ENCODE measurements at regions not wholly inside any gene's neighbourhood (a gene's known extent, or its start where the extent isn't known, plus 50 kb on each side); places are given as distances from the start of the nearest gene placed in this dataset.

GRCh38 chr18:55821219-55821618 lies 233.2 kb upstream of the TCF4 start:
- no peak overlapping the region for H3K4me3 ChIP-seq (ENCODE audit: low read depth in 2 of 2, low read length in 2 of 2)
- no TSS peak for BruUV-seq (replicated peaks)
- H3K9me3 ChIP-seq (ENCODE audit: control insufficient read depth, insufficient read depth, low read depth, low read length): no peaks in the 10 kb centered on the region
- DNase-seq (ENCODE audit: low read depth, low spot score): no peak
- no peaks in the 10 kb centered on the region for H3K27me3 ChIP-seq (ENCODE audit: control insufficient read depth, insufficient read depth, low read length)
- no peaks in the 10 kb centered on the region for H3K36me3 ChIP-seq (ENCODE audit: control insufficient read depth, insufficient read depth, low read length)
- ATAC-seq: no peak
- intact Hi-C loops (cut with micrococcal nuclease; ENCODE audit: unreplicated experiment) (no loop called here), in situ Hi-C loops (cut with HindIII; ENCODE audit: low pct_unique_long_range_greater_than_20kb, low sequenced_read_pairs) (no loop called here)
- H3K4me1 ChIP-seq (ENCODE audit: control insufficient read depth, insufficient read depth, low read length): no peaks in the 10 kb centered on the region
- POLR2A ChIA-PET: no interaction called here
- H3K27ac ChIP-seq (ENCODE audit: low read length): no peak overlapping the region
- TF ChIP-seq TCF7L2 (IDR thresholded peaks at IDR 0.05; ENCODE audit: low read depth, low read length): no peak
- TF ChIP-seq REST (IDR thresholded peaks at IDR 0.05; ENCODE audit: insufficient read depth in 1 of 2, low read depth in 2 of 2, low read length in 1 of 2): no peak
- TF ChIP-seq CTCF (IDR thresholded peaks at IDR 0.05): no peak
- no peak for TF ChIP-seq SIN3A (IDR thresholded peaks at IDR 0.05; ENCODE audit: borderline replicate concordance, insufficient read depth, low read depth, low read length)
- CTCF ChIA-PET: no interaction called here

- Histone ChIP-seq H3K4me3 (ENCODE audit: low read depth in 2 of 2, low read length in 2 of 2) (no peak overlapping the region), H3K9me3 (ENCODE audit: control insufficient read depth, insufficient read depth, low read depth, low read length) (no peaks in the 10 kb centered on the region), H3K4me1 (ENCODE audit: control insufficient read depth, insufficient read depth, low read length) (no peaks in the 10 kb centered on the region), H3K36me3 (ENCODE audit: control insufficient read depth, insufficient read depth, low read length) (no peaks in the 10 kb centered on the region), H3K27me3 (ENCODE audit: control insufficient read depth, insufficient read depth, low read length) (no peaks in the 10 kb centered on the region), H3K27ac (ENCODE audit: low read length) (no peak overlapping the region)
- TF ChIP-seq REST (IDR thresholded peaks at IDR 0.05; ENCODE audit: insufficient read depth in 1 of 2, low read depth in 2 of 2, low read length in 1 of 2): no peak
- no peak for TF ChIP-seq SIN3A (IDR thresholded peaks at IDR 0.05; ENCODE audit: borderline replicate concordance, insufficient read depth, low read depth, low read length)
- TF ChIP-seq CTCF (IDR thresholded peaks at IDR 0.05): no peak
- no peak for TF ChIP-seq POLR2AphosphoS5 (IDR thresholded peaks at IDR 0.05; ENCODE audit: low read depth, low read length)
- no peak for TF ChIP-seq TCF7L2 (IDR thresholded peaks at IDR 0.05; ENCODE audit: low read depth, low read length)
- DNase-seq (ENCODE audit: low read depth, low spot score) (no peak), ATAC-seq (no peak)
- in situ Hi-C loops (cut with HindIII; ENCODE audit: low pct_unique_long_range_greater_than_20kb, low sequenced_read_pairs) (no loop called here), intact Hi-C loops (cut with micrococcal nuclease; ENCODE audit: unreplicated experiment) (no loop called here)
- POLR2A ChIA-PET: no interaction called here
- BruUV-seq (replicated peaks): no TSS peak
- CTCF ChIA-PET: no interaction called here
Observed at GRCh38 chr18:55819448-55819847, 231.5 kb upstream of the TCF4 start.

All from Panc1 (cell line).